SU-DHL-6 (cell line): ENCODE measurements at regions not wholly inside any gene's neighbourhood (a gene's known extent, or its start where the extent isn't known, plus 50 kb on each side); places are given as distances from the start of the nearest gene placed in this dataset.

Experiments used
- CTCF ChIP-seq: fragments of 200-600 bp; sonication (generic); IDR thresholded peaks from one replicate; pipeline ENCODE4 v1.5.1; 2017; ENCODE audit warnings: antibody characterized with exemption, mild to moderate bottlenecking, low read length, moderate library complexity; ENCODE audit not compliant: insufficient read depth, poor library complexity, severe bottlenecking
- EZH2phosphoT487 ChIP-seq: fragments of 200-600 bp; sonication (generic), shearing (Covaris generic); conservative IDR thresholded peaks from 2 replicates; pipeline ENCODE4 v1.6.1; 2018; ENCODE audit warnings: mild to moderate bottlenecking, antibody characterized with exemption, low read length, moderate library complexity, mixed read lengths

GRCh38 chr2:7989823-7990222 is 692.0 kb upstream of the ID2 start:
- TF ChIP-seq CTCF (no peak), EZH2phosphoT487 (no peak)
